SW 1271 (cell line): ENCODE measurements at regions not wholly inside any gene's neighbourhood (a gene's known extent, or its start where the extent isn't known, plus 50 kb on each side); places are given as distances from the start of the nearest gene placed in this dataset.

Experiments used
- DNase-seq, 2 experiments: peaks; one replicate each; lab custom pipeline; 2025; lab: John Stamatoyannopoulos, UW

- DNase-seq = no peak
Observed at GRCh38 chr12:24603371-24603770, 345.5 kb downstream of the BCAT1 start.

- DNase-seq = peak in 1 of 2 experiments; percentile 59
Observed at GRCh38 chr12:24600996-24601395, 347.9 kb downstream of the BCAT1 start.

- DNase-seq = no peak
Observed at GRCh38 chr12:24600551-24600950, 348.4 kb downstream of the BCAT1 start.

- DNase-seq = no peak
Observed at GRCh38 chr12:24599736-24600135, 349.2 kb downstream of the BCAT1 start.

GRCh38 chr12:24597580-24597979, 351.3 kb downstream of the BCAT1 start:
- DNase-seq = no peak

- peak in 1 of 2 experiments; percentile 49 for DNase-seq
Observed at GRCh38 chr12:24596768-24597388, 352.0 kb downstream of the BCAT1 start.

- DNase-seq = peak in 1 of 2 experiments; percentile 14
Observed at GRCh38 chr12:24595652-24596235, 353.2 kb downstream of the BCAT1 start.

GRCh38 chr12:24591715-24592440, 357.0 kb downstream of the BCAT1 start:
- DNase-seq = no peak

- no peak for DNase-seq
Observed at GRCh38 chr12:24591079-24591626, 357.7 kb downstream of the BCAT1 start.

- no peak for DNase-seq
Observed at GRCh38 chr12:24586293-24586692, 362.6 kb downstream of the BCAT1 start.

GRCh38 chr12:24584032-24584675, 364.7 kb downstream of the BCAT1 start:
- no peak for DNase-seq

- no peak for DNase-seq
Observed at GRCh38 chr12:24582954-24583601, 365.8 kb downstream of the BCAT1 start.

- DNase-seq = no peak
Observed at GRCh38 chr12:24574538-24574937, 374.4 kb downstream of the BCAT1 start.

- no peak for DNase-seq
Observed at GRCh38 chr12:24573621-24574020, 375.3 kb downstream of the BCAT1 start.

- DNase-seq = no peak
Observed at GRCh38 chr12:24565300-24565699, 383.6 kb downstream of the BCAT1 start.

- DNase-seq = no peak
Observed at GRCh38 chr12:24562771-24563431, 386.0 kb downstream of the BCAT1 start.

GRCh38 chr12:24561882-24562770, 386.8 kb downstream of the BCAT1 start:
- no peak for DNase-seq

- DNase-seq = no peak
Observed at GRCh38 chr12:24561411-24561871, 387.5 kb downstream of the BCAT1 start.

- no peak for DNase-seq
Observed at GRCh38 chr12:24560831-24561271, 388.1 kb downstream of the BCAT1 start.

- DNase-seq = no peak
Observed at GRCh38 chr12:24560192-24560775, 388.6 kb downstream of the BCAT1 start.
